Endothelial cell (in vitro differentiated cells): ENCODE measurements at regions not wholly inside any gene's neighbourhood (a gene's known extent, or its start where the extent isn't known, plus 50 kb on each side); places are given as distances from the start of the nearest gene placed in this dataset.

Experiments
- DNase-seq: peaks from one replicate; pipeline ENCODE4 v3.0.0; 2021; ENCODE audit warnings: low spot score
- H3K27ac Mint-ChIP-seq: one replicate; pipeline ENCODE4 v1.8.0; 2021; ENCODE audit warnings: mixed read lengths, inconsistent platforms; ENCODE audit not compliant: unreplicated experiment
- H3K27me3 Mint-ChIP-seq: one replicate; pipeline ENCODE4 v1.8.0; 2021; ENCODE audit warnings: mild to moderate bottlenecking, moderate library complexity, mixed read lengths, inconsistent platforms; ENCODE audit not compliant: unreplicated experiment
- H3K36me3 Mint-ChIP-seq: one replicate; pipeline ENCODE4 v1.8.0; 2021; ENCODE audit warnings: mild to moderate bottlenecking, low read depth, mixed read lengths, inconsistent platforms; ENCODE audit not compliant: unreplicated experiment
- H3K4me1 Mint-ChIP-seq: one replicate; pipeline ENCODE4 v1.8.0; 2021; ENCODE audit warnings: mild to moderate bottlenecking, mixed read lengths, inconsistent platforms; ENCODE audit not compliant: unreplicated experiment
- H3K4me3 Mint-ChIP-seq: one replicate; pipeline ENCODE4 v1.8.0; 2021; ENCODE audit warnings: mild to moderate bottlenecking, mixed read lengths, inconsistent platforms; ENCODE audit not compliant: unreplicated experiment
- H3K9me3 Mint-ChIP-seq: one replicate; pipeline ENCODE4 v1.8.0; 2021; ENCODE audit warnings: mixed read lengths, inconsistent platforms; ENCODE audit not compliant: unreplicated experiment
- TF ChIP-seq, protein P1 (sequence below): fragments of 200-600 bp; sonication (generic); IDR thresholded peaks from one replicate; pipeline ENCODE4 v1.5.0; 2021; ENCODE audit warnings: antibody characterized with exemption; ENCODE audit not compliant: unreplicated experiment

DNA sequence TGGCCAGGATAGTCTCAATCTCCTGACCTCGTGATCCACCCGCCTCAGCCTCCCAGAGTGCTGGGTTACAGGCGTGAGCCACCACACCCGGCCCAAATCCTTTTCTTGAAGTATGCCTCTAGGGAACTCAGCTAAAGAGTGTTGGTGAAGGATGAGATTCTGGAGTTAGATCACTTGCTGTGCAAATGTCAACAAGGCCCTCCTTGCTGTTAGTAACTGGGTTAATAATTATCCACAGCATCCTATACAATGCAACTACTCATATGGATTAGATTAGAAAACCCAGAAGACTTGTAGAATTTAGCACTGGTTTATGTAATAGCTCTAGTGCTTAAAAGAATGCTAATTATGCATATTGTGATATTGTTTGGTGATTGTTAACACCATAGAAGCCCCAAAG is 310.8 kb upstream of the TFPI start:
- no peak overlapping the region for H3K27ac Mint-ChIP-seq
- peaks cover 8% of the 10 kb centered on the region for H3K9me3 Mint-ChIP-seq
- H3K4me1 Mint-ChIP-seq, result no peaks in the 10 kb centered on the region
- H3K36me3 Mint-ChIP-seq, result peaks cover 32% of the 10 kb centered on the region
- no peak for DNase-seq
- H3K4me3 Mint-ChIP-seq, result no peak overlapping the region
- TF ChIP-seq, protein P1, sequence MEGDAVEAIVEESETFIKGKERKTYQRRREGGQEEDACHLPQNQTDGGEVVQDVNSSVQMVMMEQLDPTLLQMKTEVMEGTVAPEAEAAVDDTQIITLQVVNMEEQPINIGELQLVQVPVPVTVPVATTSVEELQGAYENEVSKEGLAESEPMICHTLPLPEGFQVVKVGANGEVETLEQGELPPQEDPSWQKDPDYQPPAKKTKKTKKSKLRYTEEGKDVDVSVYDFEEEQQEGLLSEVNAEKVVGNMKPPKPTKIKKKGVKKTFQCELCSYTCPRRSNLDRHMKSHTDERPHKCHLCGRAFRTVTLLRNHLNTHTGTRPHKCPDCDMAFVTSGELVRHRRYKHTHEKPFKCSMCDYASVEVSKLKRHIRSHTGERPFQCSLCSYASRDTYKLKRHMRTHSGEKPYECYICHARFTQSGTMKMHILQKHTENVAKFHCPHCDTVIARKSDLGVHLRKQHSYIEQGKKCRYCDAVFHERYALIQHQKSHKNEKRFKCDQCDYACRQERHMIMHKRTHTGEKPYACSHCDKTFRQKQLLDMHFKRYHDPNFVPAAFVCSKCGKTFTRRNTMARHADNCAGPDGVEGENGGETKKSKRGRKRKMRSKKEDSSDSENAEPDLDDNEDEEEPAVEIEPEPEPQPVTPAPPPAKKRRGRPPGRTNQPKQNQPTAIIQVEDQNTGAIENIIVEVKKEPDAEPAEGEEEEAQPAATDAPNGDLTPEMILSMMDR, result no peak
- peaks cover 17% of the 10 kb centered on the region for H3K27me3 Mint-ChIP-seq

DNA sequence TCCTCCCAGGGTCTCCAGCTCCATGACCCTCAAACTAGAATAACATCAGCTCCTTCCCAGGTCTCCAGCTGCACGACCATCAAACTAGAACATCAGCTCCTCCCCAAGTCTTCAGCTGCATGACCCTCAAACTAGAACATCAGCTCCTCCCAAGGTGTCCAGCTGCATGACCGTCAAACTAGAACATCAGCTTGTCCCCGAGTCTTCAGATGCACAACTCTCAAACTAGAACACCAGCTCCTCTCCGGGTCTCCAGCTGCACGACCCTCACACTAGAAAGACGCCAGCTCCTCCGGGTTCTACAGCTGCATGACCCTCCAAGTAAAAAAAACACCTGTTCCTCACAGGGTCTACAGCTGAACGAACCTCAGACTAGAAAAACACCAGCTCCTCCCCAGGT is 312.9 kb upstream of the TFPI start:
- peaks cover 8% of the 10 kb centered on the region for H3K9me3 Mint-ChIP-seq
- DNase-seq, result no peak
- H3K4me1 Mint-ChIP-seq, result no peaks in the 10 kb centered on the region
- H3K4me3 Mint-ChIP-seq, result peak overlapping the region; percentile 61
- no peak overlapping the region for H3K27ac Mint-ChIP-seq
- TF ChIP-seq, protein P1, result no peak
- peaks cover 17% of the 10 kb centered on the region for H3K27me3 Mint-ChIP-seq
- peaks cover 32% of the 10 kb centered on the region for H3K36me3 Mint-ChIP-seq

DNA sequence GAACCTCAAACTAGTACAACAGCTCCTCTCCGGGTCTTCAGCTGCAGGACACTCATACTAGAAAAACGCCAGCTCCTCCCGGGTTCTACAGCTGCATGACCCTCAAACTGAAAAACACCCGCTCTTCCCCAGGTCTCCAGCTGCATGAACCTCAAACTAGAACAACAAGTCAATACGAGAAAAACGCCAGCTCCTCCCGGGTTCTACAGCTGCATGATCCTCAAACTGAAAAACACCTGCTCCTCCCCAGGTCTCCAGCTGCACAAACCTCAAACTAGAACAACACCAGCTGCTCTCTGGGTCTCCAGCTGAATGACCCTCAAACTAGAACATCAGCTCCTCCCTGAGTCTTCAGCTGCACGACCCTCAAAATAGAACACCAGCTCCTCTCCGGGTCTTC is 315.0 kb upstream of the TFPI start:
- Mint-ChIP-seq H3K4me3 (no peak overlapping the region), H3K27me3 (peaks cover 18% of the 10 kb centered on the region), H3K27ac (no peak overlapping the region), H3K4me1 (no peaks in the 10 kb centered on the region), H3K36me3 (peaks cover 32% of the 10 kb centered on the region), H3K9me3 (peaks cover 8% of the 10 kb centered on the region)
- TF ChIP-seq, protein P1, result no peak
- DNase-seq, result no peak

DNA sequence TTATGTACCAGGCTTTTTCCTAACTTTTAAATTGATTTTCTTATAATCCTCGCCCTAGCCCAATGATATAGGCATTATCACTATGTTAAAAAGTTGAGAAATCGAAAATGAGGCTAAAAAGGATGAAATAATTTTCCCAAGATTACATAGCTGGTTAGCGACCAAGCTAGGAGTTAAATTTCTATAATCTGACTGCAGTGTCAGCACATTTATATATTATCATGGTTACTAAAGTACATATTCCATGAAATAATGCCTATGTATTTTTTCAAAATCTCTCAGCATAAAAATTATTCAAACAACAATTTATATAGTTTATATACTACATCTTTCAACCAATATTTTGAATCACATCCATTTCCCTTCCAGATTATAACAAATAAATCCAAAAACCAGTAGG is 317.3 kb upstream of the TFPI start:
- no peak overlapping the region for H3K27ac Mint-ChIP-seq
- no peak overlapping the region for H3K4me3 Mint-ChIP-seq
- peaks cover 15% of the 10 kb centered on the region for H3K27me3 Mint-ChIP-seq

DNA sequence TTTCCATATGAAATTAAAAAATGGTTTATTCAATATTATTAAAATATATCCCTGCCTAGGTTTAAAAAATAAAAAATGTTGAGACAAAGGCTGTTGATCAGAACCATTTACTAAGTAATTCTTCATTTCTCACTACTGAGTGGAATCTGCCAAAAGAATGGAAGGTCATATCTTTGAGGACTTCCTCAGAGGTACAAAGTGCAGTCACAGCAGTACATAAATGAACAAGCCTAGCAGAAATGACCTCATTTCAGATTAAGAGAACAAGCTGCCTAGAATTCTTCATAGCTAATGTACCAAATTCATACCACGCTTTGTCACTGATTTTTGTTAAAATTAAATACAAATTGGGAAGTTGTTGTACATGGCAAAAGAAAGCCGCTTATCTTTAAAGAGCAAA is 318.9 kb upstream of the TFPI start:
- DNase-seq, result no peak
- Mint-ChIP-seq H3K36me3 (peaks cover 17% of the 10 kb centered on the region), H3K4me1 (peaks cover 8% of the 10 kb centered on the region), H3K27me3 (peaks cover 10% of the 10 kb centered on the region), H3K9me3 (peaks cover 4% of the 10 kb centered on the region), H3K27ac (no peak overlapping the region), H3K4me3 (no peak overlapping the region)
- TF ChIP-seq, protein P1, result no peak

More for the DNA sequence above, 317.3 kb upstream of the TFPI start:
- H3K36me3 Mint-ChIP-seq, result peaks cover 32% of the 10 kb centered on the region
- H3K4me1 Mint-ChIP-seq, result peaks cover 3% of the 10 kb centered on the region
- no peak for DNase-seq
- TF ChIP-seq, protein P1, result no peak
- peaks cover 8% of the 10 kb centered on the region for H3K9me3 Mint-ChIP-seq
